Loucy (cell line): ENCODE measurements at regions not wholly inside any gene's neighbourhood (a gene's known extent, or its start where the extent isn't known, plus 50 kb on each side); places are given as distances from the start of the nearest gene placed in this dataset.

Source experiments
- CTCF ChIP-seq: fragments of 200-600 bp; sonication (generic); conservative IDR thresholded peaks from 2 replicates; pipeline ENCODE4 v1.5.1; 2014; ENCODE audit warnings: mild to moderate bottlenecking, antibody characterized with exemption, low read length
- EZH2phosphoT487 ChIP-seq: fragments of 200-600 bp; IDR thresholded peaks from 2 replicates; pipeline ENCODE4 v1.6.1; 2018; ENCODE audit warnings: antibody characterized with exemption, mild to moderate bottlenecking, moderate library complexity, borderline replicate concordance

- TF ChIP-seq CTCF (no peak), EZH2phosphoT487 (no peak)
Measured at GRCh38 chr10:8617792-8618191, 563.3 kb downstream of the GATA3 start.
